HepG2 (cell line): ENCODE measurements at regions not wholly inside any gene's neighbourhood (a gene's known extent, or its start where the extent isn't known, plus 50 kb on each side); places are given as distances from the start of the nearest gene placed in this dataset.

Source experiments
- ATF7 ChIP-seq, 2 experiments: fragments of 450-650 bp in 1 of 2; sonication (generic) in 1 of 2; formaldehyde crosslinking in 1 of 2; IDR thresholded peaks; 2 replicates each; pipeline versions ENCODE4 v1.4.0 to v1.6.1; 2016 to 2020; ENCODE audit warnings: antibody characterized with exemption in 1 of 2, mild to moderate bottlenecking in 1 of 2, missing genetic modification reagents in 1 of 2
- EHMT2 ChIP-seq: fragments of 200-600 bp; sonication (generic); IDR thresholded peaks from 2 replicates; pipeline ENCODE4 v1.7.0; 2017; ENCODE audit warnings: antibody characterized with exemption, low read depth, low read length, borderline replicate concordance
- HMG20B ChIP-seq: conservative IDR thresholded peaks from 2 replicates; pipeline ENCODE4 v1.6.1; 2016; ENCODE audit warnings: missing genetic modification reagents, missing compliant biosample characterization
- KIAA2018 ChIP-seq: sonication (generic); formaldehyde crosslinking; IDR thresholded peaks from 2 replicates; pipeline ENCODE4 v1.5.0; 2020; ENCODE audit warnings: mild to moderate bottlenecking, missing genetic modification reagents, borderline replicate concordance
- MLLT10 ChIP-seq: sonication (generic); formaldehyde crosslinking; IDR thresholded peaks from 2 replicates; pipeline ENCODE4 v1.4.0; 2020; ENCODE audit warnings: missing genetic modification reagents
- POLR2A ChIP-seq, 2 experiments: IDR thresholded peaks; 2 replicates each; pipeline ENCODE4 v1.6.1; 2011; ENCODE audit warnings: low read depth in 2 of 2, low read length in 2 of 2, mild to moderate bottlenecking in 1 of 2, moderate library complexity in 1 of 2; ENCODE audit not compliant: insufficient read depth in 1 of 2
- SP4 ChIP-seq: sonication (generic); formaldehyde crosslinking; IDR thresholded peaks from 2 replicates; pipeline ENCODE4 v1.8.1; 2023; ENCODE audit warnings: mild to moderate bottlenecking, missing genetic modification reagents
- ZBTB8A ChIP-seq: sonication (generic); formaldehyde crosslinking; IDR thresholded peaks from 2 replicates; pipeline ENCODE4 v1.4.0; 2020; ENCODE audit warnings: mild to moderate bottlenecking, low read depth, missing genetic modification reagents, borderline replicate concordance
- ZC3H13 ChIP-seq: sonication (generic); formaldehyde crosslinking; IDR thresholded peaks from 2 replicates; pipeline ENCODE4 v1.8.1; 2023; ENCODE audit warnings: mild to moderate bottlenecking, missing genetic modification reagents, moderate library complexity
- ZNF121 ChIP-seq: sonication (generic); formaldehyde crosslinking; IDR thresholded peaks from 2 replicates; pipeline ENCODE4 v1.5.0; 2020; ENCODE audit warnings: mild to moderate bottlenecking, missing genetic modification reagents
- ZNF446 ChIP-seq: sonication (generic); formaldehyde crosslinking; IDR thresholded peaks from 2 replicates; pipeline ENCODE4 v1.5.0; 2020; ENCODE audit warnings: mild to moderate bottlenecking, missing genetic modification reagents
- ZNF782 ChIP-seq: sonication (generic); formaldehyde crosslinking; IDR thresholded peaks from 2 replicates; pipeline ENCODE4 v1.4.0; 2020; ENCODE audit warnings: missing genetic modification reagents, mild to moderate bottlenecking, borderline replicate concordance
- ZNF816 ChIP-seq: sonication (generic); formaldehyde crosslinking; IDR thresholded peaks from 2 replicates; pipeline ENCODE4 v1.8.0; 2022; ENCODE audit warnings: missing genetic modification reagents, mild to moderate bottlenecking, borderline replicate concordance
- ZNF83 ChIP-seq: sonication (generic); formaldehyde crosslinking; IDR thresholded peaks from 2 replicates; pipeline ENCODE4 v1.4.0; 2020; ENCODE audit warnings: missing genetic modification reagents, mild to moderate bottlenecking, borderline replicate concordance
- TF ChIP-seq, protein P1 (sequence below): sonication (generic); formaldehyde crosslinking; IDR thresholded peaks from 2 replicates; pipeline ENCODE4 v1.9.0; 2022; ENCODE audit warnings: missing genetic modification reagents, mild to moderate bottlenecking, borderline replicate concordance
- TF ChIP-seq, protein P2 (sequence below): sonication (generic); formaldehyde crosslinking; IDR thresholded peaks from 2 replicates; pipeline ENCODE4 v1.4.0; 2020; ENCODE audit warnings: missing genetic modification reagents; ENCODE audit errors: not compliant biosample characterization

DNA sequence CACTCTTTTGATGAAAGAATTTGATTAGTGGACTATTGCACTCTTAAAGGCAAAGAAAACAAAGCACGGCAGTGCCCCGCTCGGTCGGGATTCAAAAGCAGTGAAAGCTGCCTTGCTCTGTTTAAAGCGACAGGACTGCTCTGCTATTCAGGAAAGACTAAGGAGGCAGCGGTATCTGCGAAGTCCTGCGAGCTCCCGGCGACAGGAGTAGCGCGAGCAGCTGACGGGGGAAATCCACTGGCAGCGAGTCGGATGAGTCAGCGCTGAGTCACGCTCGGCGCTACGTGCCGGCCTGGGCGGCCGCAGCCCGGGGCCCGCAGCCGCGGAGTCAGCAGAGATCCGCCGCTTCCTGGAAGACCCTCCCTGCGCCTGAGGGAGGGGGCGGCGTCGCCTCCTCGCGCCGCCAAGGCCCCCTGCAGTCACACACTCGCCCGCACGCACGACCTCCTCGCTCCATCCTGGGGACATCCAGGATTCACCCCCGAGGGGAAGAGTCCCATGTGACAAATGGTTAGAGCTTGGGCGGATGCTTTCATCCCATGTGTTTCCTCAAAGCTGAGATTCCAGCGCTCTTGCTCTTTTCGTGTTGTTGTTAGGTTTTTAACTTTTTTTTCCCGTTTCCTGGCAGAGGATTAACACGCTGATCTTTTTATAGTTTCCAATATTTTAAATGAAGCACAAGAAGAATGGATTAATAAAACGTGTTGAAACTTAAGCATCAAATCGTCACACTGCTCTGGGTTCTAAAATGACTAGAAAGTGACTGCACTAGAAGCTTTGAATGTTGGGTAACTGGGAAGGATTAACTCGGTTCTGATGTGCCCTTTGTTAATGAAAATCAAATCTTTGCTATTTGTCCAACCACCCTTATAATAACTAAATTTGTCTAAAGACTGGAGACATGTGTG, 102.5 kb downstream of the ARRDC3 start (continued):
- TF ChIP-seq ATF7 (IDR thresholded peaks at IDR 0.05) (no peak), ATF7 (CRISPR knock-in tag; IDR thresholded peaks at IDR 0.05) (no peak), EHMT2 (0 out of 2 replicates have a peak, but pooled peaks have one; percentile 38), ZNF121 (CRISPR knock-in tag) (peak; percentile 22; the same call in 1 of the 2 replicates), HMG20B (no peak; the same call in 1 of the 2 replicates), MLLT10 (CRISPR knock-in tag) (no peak), ZNF446 (peak; percentile 27; the same call in 1 of the 2 replicates), ZNF83 (CRISPR knock-in tag) (no peak), ZNF782 (CRISPR knock-in tag) (0 out of 2 replicates have a peak, but pooled peaks have one; percentile 32), ZC3H13 (CRISPR knock-in tag) (no peak), KIAA2018 (CRISPR knock-in tag) (no peak), POLR2A (IDR thresholded peaks at IDR 0.05; ENCODE audit: insufficient read depth in 1 of 2, low read depth in 2 of 2, low read length in 2 of 2) (peak in 1 of 2 experiments; percentile 48; a peak in 1 of 4 replicates), ZBTB8A (CRISPR knock-in tag) (no peak), ZNF816 (no peak), SP4 (CRISPR knock-in tag) (0 out of 2 replicates have a peak, but pooled peaks have one; percentile 29)
- TF ChIP-seq, protein P1, sequence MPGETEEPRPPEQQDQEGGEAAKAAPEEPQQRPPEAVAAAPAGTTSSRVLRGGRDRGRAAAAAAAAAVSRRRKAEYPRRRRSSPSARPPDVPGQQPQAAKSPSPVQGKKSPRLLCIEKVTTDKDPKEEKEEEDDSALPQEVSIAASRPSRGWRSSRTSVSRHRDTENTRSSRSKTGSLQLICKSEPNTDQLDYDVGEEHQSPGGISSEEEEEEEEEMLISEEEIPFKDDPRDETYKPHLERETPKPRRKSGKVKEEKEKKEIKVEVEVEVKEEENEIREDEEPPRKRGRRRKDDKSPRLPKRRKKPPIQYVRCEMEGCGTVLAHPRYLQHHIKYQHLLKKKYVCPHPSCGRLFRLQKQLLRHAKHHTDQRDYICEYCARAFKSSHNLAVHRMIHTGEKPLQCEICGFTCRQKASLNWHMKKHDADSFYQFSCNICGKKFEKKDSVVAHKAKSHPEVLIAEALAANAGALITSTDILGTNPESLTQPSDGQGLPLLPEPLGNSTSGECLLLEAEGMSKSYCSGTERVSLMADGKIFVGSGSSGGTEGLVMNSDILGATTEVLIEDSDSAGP: peak; percentile 95
- TF ChIP-seq, protein P2, sequence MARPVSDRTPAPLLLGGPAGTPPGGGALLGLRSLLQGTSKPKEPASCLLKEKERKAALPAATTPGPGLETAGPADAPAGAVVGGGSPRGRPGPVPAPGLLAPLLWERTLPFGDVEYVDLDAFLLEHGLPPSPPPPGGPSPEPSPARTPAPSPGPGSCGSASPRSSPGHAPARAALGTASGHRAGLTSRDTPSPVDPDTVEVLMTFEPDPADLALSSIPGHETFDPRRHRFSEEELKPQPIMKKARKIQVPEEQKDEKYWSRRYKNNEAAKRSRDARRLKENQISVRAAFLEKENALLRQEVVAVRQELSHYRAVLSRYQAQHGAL (CRISPR knock-in tag): no peak
